ENCODE measurements at regions not wholly inside any gene's neighbourhood (a gene's known extent, or its start where the extent isn't known, plus 50 kb on each side); places are given as distances from the start of the nearest gene placed in this dataset.

GRCh38 chr15:61657461-61657860 is 402.8 kb downstream of the VPS13C start:
- TF ChIP-seq POLR2A (IDR thresholded peaks at IDR 0.05) (no peak), CTCF (IDR thresholded peaks at IDR 0.05) (no peak), EP300 (IDR thresholded peaks at IDR 0.05) (no peak)
